Left ventricle myocardium inferior (tissue), 1 donor: ENCODE measurements at regions not wholly inside any gene's neighbourhood (a gene's known extent, or its start where the extent isn't known, plus 50 kb on each side); places are given as distances from the start of the nearest gene placed in this dataset.

Experiments used
- DNase-seq: peaks from one replicate; pipeline ENCODE4 v3.0.0-alpha.2; 2020
- H3K27ac ChIP-seq: fragments of 200-600 bp; replicated peaks from 2 replicates; pipeline ENCODE4 v1.8.0; 2021
- H3K27me3 ChIP-seq: fragments of 200-600 bp; 2 replicates; pipeline ENCODE4 v1.8.0; 2021; ENCODE audit warnings: low read depth
- H3K36me3 ChIP-seq: fragments of 200-600 bp; 2 replicates; pipeline ENCODE4 v1.8.0; 2021
- H3K4me1 ChIP-seq: fragments of 200-600 bp; 2 replicates; pipeline ENCODE4 v1.8.0; 2021
- H3K4me3 ChIP-seq: fragments of 200-600 bp; 2 replicates; pipeline ENCODE4 v1.8.0; 2021; ENCODE audit warnings: mild to moderate bottlenecking, moderate library complexity
- H3K9me3 ChIP-seq: fragments of 200-600 bp; replicated peaks from 2 replicates; pipeline ENCODE4 v1.8.0; 2021
- CTCF ChIP-seq: fragments of 200-600 bp; IDR thresholded peaks from 2 replicates; pipeline ENCODE4 v1.8.0; 2021; ENCODE audit warnings: antibody characterized with exemption, mild to moderate bottlenecking, borderline replicate concordance
- intact Hi-C: fragments of 100-400 bp; cut with micrococcal nuclease; formaldehyde crosslinking; loops from one replicate; pipeline ENCODE4 v1.11.0; 2022
- donor health status: DM: no; HTN: yes; CAD: no; lungs with severe emphysema.

DNA sequence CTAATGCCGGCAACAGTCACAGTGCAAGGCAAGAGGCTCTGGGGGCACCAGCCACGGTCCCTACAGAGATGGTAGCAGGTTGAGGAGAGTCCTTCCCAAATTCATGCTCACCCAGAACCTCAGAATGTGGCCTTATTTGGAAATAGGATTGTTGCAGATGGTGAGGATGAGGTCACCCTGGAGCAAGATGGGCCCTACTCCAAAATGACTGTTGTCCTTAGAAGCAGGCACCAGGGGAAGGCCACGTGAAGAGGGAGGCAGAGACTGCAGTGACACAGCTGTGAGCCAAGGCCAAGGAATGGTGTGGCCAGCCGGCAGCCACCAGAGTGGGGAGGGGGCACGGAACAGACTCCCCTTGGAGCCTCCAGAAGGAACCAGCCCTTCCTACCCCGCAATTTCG is 70.8 kb upstream of the CLDN14 start:
- Histone ChIP-seq H3K27ac (no peak overlapping the region), H3K4me1 (peaks cover 14% of the 10 kb centered on the region), H3K9me3 (no peaks in the 10 kb centered on the region), H3K27me3 (peaks cover 59% of the 10 kb centered on the region), H3K4me3 (no peak overlapping the region), H3K36me3 (no peaks in the 10 kb centered on the region)
- intact Hi-C loops = no loop called here
- DNase-seq = no peak
- TF ChIP-seq CTCF = no peak

GRCh38 chr21:36551321-36551720 is 71.4 kb upstream of the CLDN14 start:
- Histone ChIP-seq H3K36me3 (no peaks in the 10 kb centered on the region), H3K4me1 (peaks cover 14% of the 10 kb centered on the region), H3K9me3 (no peaks in the 10 kb centered on the region), H3K27ac (no peak overlapping the region), H3K27me3 (peaks cover 64% of the 10 kb centered on the region), H3K4me3 (no peak overlapping the region)
- no peak for DNase-seq
- intact Hi-C loops = no loop called here
- no peak for TF ChIP-seq CTCF

- no peak for TF ChIP-seq CTCF
- Histone ChIP-seq H3K4me3 (no peak overlapping the region), H3K27ac (no peak overlapping the region), H3K4me1 (peaks cover 14% of the 10 kb centered on the region), H3K36me3 (no peaks in the 10 kb centered on the region), H3K27me3 (peaks cover 65% of the 10 kb centered on the region), H3K9me3 (no peaks in the 10 kb centered on the region)
- no peak for DNase-seq
- intact Hi-C loops = no loop called here
Measured at GRCh38 chr21:36551731-36552433, 72.0 kb upstream of the CLDN14 start.

DNA sequence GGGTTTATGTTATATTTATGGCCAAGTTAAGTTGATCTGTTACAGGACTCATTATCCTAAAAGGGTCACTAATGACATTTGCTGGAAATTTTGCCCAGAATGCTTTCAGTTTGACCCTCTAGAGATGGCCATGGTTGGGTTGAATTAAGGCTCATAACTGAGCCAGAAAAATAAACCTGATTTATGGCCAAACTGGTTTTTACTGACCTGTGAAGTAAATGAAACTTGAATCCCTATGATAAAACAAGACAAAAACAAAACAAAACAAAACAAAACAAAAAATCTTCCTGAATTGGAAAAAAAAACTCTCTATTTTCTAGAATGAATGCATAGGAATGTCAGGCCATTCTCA is 72.5 kb upstream of the CLDN14 start:
- no peak for TF ChIP-seq CTCF
- Histone ChIP-seq H3K9me3 (peaks cover 2% of the 10 kb centered on the region), H3K27me3 (peaks cover 65% of the 10 kb centered on the region), H3K27ac (no peak overlapping the region), H3K4me1 (peaks cover 14% of the 10 kb centered on the region), H3K4me3 (no peak overlapping the region), H3K36me3 (no peaks in the 10 kb centered on the region)
- intact Hi-C loops = no loop called here
- DNase-seq = no peak

DNA sequence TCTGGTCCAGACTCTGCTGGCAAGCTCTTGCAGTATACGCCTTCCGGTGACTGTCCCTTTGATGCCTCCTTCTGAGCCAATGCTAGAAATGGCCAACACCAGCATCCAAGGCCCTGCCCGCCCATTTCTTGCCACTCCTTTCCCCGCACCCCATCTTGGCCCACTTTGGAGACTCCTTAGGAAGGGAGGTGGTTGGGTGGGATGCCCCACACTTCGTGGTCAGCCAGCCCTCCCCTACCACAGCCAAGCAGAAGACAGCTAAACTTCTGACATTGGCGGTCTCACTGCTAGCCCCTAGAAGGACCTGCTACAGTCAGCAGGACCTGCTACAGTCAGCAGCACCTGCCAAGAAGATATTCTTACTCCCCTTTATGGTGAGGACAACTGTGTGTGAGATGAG is 73.5 kb upstream of the CLDN14 start:
- no peak overlapping the region for H3K4me3 ChIP-seq
- peaks cover 14% of the 10 kb centered on the region for H3K4me1 ChIP-seq
- H3K27me3 ChIP-seq = peaks cover 58% of the 10 kb centered on the region
- intact Hi-C loops = no loop called here
- H3K27ac ChIP-seq = no peak overlapping the region
- DNase-seq = no peak
- peaks cover 12% of the 10 kb centered on the region for H3K9me3 ChIP-seq
- no peak for TF ChIP-seq CTCF
- H3K36me3 ChIP-seq = no peaks in the 10 kb centered on the region
